ENCODE measurements at regions not wholly inside any gene's neighbourhood (a gene's known extent, or its start where the extent isn't known, plus 50 kb on each side); places are given as distances from the start of the nearest gene placed in this dataset.
"Not testable (repeated sequence)": the region's sequence is repeated elsewhere in the genome, so short reads cannot be mapped to it uniquely, and the experiment has no call there.

- DNase-seq (ENCODE audit: low spot score) = no peak
Observed at GRCh38 chr3:34646911-34647460, 848.6 kb downstream of the PDCD6IP start.

GRCh38 chr3:34650131-34650530 lies 851.7 kb downstream of the PDCD6IP start:
- no peak for DNase-seq (ENCODE audit: low spot score)

- DNase-seq (ENCODE audit: low spot score) = no peak
Observed at GRCh38 chr3:34668915-34669314, 870.5 kb downstream of the PDCD6IP start.

GRCh38 chr3:34669490-34669889 lies 871.1 kb downstream of the PDCD6IP start:
- no peak for DNase-seq (ENCODE audit: low spot score)

GRCh38 chr3:34675383-34676120 lies 877.1 kb downstream of the PDCD6IP start:
- no peak for DNase-seq (ENCODE audit: low spot score)

DNA sequence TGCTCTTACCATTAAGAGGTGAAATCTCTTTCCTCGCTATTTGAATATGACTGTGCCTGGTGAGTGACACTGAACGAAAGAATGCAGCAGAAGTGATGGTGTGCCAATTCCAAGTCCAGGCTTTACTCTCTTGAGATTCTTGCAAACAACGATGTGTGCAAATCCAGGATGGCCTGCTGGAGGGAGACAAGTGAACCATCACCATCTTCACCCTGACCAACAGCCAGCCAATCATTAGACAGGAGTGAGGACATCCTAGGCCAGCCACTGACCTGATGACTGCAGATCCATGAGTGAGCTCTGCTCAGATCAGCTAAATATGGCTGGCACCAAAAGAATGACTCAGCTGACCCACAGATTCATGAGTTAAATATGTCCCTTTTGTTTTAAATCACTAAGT lies 878.0 kb downstream of the PDCD6IP start:
- peak; percentile 18 for DNase-seq (ENCODE audit: low spot score)

DNA sequence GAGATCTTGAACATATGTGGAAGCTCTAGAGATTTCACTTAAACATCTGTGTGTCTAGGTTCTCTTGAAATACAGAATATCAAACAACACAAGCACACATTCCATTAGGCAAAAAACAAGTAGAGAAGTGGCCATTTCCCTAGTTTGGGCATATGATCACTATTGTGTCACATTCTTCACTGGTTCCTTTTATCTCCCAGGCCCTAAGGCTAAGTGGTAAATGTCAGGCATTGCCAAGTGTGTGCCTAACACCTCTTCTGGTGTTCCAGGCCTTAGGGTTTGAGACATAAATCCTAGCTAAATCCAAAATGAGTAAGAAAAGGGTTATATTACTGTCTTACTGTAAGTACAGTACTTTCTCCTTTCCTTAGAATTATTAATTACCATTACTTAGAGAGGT lies 880.1 kb downstream of the PDCD6IP start:
- DNase-seq (ENCODE audit: low spot score) = no peak

- not testable (repeated sequence) for DNase-seq (ENCODE audit: low spot score)
Observed at GRCh38 chr3:34679055-34679454, 880.6 kb downstream of the PDCD6IP start.

DNA sequence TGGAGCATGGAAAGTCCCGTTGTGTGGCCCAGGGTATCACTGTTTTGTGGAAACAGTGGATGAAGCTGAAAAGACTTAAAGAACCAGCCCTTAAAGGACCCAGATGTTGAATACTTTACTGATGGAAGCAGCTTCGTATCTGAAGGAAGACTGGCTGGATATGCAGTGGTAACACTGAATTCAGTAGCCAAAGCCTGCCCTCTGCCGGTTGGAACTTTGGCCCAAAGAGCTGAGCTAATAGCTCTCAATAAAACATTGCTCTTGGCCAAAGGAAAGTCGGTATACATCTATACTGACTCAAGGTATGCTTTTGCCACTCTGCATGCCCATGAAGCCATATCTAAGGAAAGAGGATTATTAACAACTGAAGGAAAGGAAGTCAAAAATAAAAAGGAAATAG lies 885.4 kb downstream of the PDCD6IP start:
- peak; percentile 16 for DNase-seq (ENCODE audit: low spot score)

DNA sequence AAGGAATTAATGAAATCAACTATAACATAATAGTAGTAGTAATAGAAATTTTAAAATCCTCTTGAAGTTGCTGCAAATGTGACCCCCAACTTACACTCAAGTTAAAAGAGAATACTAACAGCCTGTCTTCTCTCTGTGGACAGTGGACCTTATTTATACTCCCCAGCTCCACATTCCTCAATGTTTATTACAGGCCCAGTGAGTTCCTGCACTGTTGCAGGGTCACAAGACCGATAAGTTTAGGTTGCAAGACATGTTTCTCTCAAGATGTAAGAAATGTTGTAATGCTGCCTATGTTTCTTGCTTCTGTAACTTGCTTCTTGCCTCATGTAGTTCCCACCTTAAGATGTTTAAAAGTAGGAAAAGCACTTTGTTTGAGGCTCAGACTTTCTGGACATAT lies 888.1 kb downstream of the PDCD6IP start:
- no peak for DNase-seq (ENCODE audit: low spot score)

GRCh38 chr3:34687671-34688070 lies 889.2 kb downstream of the PDCD6IP start:
- DNase-seq (ENCODE audit: low spot score) = no peak

- no peak for DNase-seq (ENCODE audit: low spot score)
Observed at GRCh38 chr3:34696831-34697230, 898.4 kb downstream of the PDCD6IP start.

- no peak for DNase-seq (ENCODE audit: low spot score)
Observed at GRCh38 chr3:34703053-34703452, 904.6 kb downstream of the PDCD6IP start.

DNA sequence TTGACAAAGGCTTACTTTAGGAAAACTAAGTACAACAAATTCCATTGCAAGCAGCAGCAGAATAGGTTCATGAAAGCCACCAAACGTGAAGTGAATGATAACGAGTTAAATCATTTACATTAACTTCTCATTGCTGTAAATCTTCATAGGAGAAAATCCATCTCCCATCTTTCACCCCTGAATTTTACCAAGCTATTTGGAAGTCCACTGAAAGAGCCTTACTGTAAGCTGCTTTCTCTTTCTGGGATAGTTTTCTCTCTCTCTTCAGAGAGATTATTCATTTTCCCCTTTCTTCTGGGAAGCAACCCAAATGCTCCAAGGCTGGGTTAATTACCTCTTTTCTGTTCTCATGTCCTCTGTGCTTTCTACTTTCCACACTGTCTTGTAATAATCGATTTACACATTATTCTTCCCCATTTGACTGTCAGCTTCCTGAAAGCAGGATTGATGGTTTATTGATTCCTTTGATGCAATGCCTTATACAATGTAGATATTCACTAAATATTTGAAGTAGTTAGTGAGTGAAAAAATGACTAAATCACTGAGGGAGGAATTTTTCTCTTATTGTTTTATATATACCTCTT lies 914.3 kb upstream of the ARPP21 start:
- DNase-seq (ENCODE audit: low spot score) = no peak

DNA sequence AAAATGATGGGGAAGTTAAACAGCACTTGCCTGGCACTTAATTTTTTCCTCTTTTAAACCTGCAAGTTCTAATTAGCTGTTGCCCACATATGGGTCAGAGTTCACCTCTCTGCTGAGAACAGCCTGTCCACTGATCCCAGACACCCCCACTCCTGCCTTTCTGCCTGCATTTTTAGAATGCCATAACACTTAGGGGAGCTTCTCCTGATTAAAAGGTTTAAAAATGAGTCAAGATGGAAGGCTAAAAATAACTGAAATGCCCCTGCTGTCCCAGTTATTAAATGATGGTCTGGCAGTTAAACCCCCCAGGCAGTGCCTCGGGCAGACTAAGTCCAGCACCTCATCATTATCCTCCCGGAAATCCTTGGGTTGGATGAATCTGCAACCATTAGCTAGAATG lies 913.6 kb upstream of the ARPP21 start:
- no peak for DNase-seq (ENCODE audit: low spot score)

DNA sequence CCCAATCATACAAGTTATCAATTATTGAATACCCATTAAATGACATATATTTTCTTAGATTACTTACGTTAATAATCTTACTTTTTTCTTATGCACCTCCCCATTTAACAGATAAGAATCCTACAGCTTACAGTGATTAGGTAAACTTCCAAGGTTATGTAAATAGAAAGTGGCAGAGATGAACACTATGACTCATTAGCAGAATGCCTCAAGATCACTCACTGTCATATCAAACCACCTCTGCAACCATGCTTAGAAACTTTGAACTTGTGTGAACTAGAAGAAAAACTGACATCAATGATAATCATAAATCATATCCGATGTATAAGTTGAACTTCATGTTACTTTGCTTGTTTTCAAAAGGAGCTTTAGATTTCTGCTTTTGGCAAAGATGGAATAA lies 911.6 kb upstream of the ARPP21 start:
- no peak for DNase-seq (ENCODE audit: low spot score)

GRCh38 chr3:34742151-34742550 lies 897.2 kb upstream of the ARPP21 start:
- DNase-seq (ENCODE audit: low spot score) = no peak

GRCh38 chr3:34758630-34759261 lies 880.6 kb upstream of the ARPP21 start:
- no peak for DNase-seq (ENCODE audit: low spot score)

GRCh38 chr3:34777386-34777785 lies 861.9 kb upstream of the ARPP21 start:
- DNase-seq (ENCODE audit: low spot score) = no peak

DNA sequence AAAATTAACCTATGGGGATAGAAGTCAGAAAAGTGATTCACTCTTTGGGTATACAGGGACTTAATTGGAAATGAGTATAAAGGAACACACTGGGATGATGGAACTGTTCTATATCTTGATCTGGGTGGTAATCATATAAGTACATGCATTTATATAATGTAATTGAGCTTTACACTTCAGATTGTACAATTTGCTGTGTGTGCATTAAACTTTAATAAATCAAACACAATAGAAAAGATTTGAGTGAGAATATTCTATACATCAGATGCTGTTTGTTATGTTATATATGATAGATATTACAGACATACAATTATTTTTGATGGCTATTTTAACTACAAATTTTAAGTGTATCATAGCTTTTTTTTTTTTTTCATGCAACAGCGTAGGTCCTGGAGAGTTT lies 860.2 kb upstream of the ARPP21 start:
- DNase-seq (ENCODE audit: low spot score) = no peak

DNA sequence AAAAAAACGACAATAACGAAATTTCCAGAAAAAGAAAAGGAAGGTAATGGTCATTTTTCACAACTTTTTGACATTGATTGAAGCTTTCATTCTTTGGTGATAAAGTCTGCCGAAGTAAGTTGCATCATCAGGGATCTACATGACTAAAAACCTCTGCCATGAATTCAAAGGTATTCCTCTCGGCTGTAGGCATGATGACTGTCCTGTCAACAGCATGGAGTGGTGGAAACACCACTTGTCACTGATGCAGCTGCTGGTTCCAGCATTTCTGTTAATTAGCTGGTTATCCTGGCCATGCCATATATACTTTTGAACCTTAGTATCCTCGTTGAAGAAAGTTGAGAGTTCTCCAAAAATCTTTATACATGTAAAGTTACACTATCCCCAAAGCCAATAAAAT lies 859.0 kb upstream of the ARPP21 start:
- no peak for DNase-seq (ENCODE audit: low spot score)

DNA sequence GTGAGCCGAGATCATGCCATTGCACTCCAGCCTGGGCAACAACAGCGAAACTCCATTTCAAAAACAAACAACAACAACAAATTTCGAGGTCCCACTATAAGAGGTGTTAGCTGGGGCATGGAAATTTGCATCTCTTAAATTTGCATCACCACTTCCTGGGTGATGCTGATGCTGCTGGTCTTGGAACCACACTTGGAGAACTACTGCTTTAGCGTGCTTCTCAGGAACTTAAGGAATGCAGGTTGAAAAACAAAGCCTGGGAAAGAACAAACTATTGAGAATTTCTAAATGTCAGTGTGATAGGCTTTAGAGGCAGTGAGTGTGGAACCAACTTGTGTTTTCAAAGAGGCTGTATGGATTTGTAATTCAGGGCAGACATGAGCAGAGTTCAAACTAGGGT lies 858.4 kb upstream of the ARPP21 start:
- no peak for DNase-seq (ENCODE audit: low spot score)

- no peak for DNase-seq (ENCODE audit: low spot score)
Observed at GRCh38 chr3:34782871-34783270, 856.5 kb upstream of the ARPP21 start.
